SK-N-SH (cell line): ENCODE measurements at regions not wholly inside any gene's neighbourhood (a gene's known extent, or its start where the extent isn't known, plus 50 kb on each side); places are given as distances from the start of the nearest gene placed in this dataset.

ENCODE experiments used
- CTCF ChIA-PET: fragments of 300-600, 350-600 bp; formaldehyde crosslinking; extraction: SDS; loops from one replicate; lab custom pipeline; 2021; lab: Yijun Ruan, JAX
- POLR2A ChIA-PET: fragments of 350-600 bp; sonication (Branson Sonifier 250); formaldehyde crosslinking; extraction: SDS; loops from one replicate; lab custom pipeline; 2020; ENCODE audit warnings: antibody characterized with exemption, inconsistent platforms; lab: Yijun Ruan, JAX
- DNase-seq: peaks from one replicate; pipeline ENCODE4 v3.0.0; 2012
- H2AFZ ChIP-seq: fragments of 200-600 bp; sonication (generic); 2 replicates; pipeline ENCODE4 v1.8.1; 2016; ENCODE audit warnings: antibody characterized with exemption, mild to moderate bottlenecking, low read depth
- H3F3A ChIP-seq: fragments of 200-600 bp; sonication (generic); replicated peaks from 2 replicates; pipeline ENCODE3; 2016; ENCODE audit warnings: antibody characterized with exemption, mild to moderate bottlenecking; ENCODE audit not compliant: insufficient read depth
- H3K27ac ChIP-seq, 2 experiments: fragments of 200-500 bp in 1 of 2; fragments of 200-600 bp in 1 of 2; sonication (Bioruptor generic) in 1 of 2; sonication (generic), shearing (Covaris generic) in 1 of 2; 2 replicates each; pipeline versions ENCODE4 v1.5.1 to v1.6.1; 2014 to 2016; ENCODE audit warnings: low read depth in 2 of 2, inconsistent platforms in 1 of 2, low read length in 1 of 2, mild to moderate bottlenecking in 1 of 2, mixed read lengths in 1 of 2
- H3K27me3 ChIP-seq: fragments of 200-600 bp; sonication (generic), shearing (Covaris generic); 2 replicates; pipeline ENCODE4 v1.6.1; 2016; ENCODE audit warnings: mixed run types; ENCODE audit not compliant: insufficient read depth
- H3K36me3 ChIP-seq, 2 experiments: fragments of 200-500 bp in 1 of 2; fragments of 200-600 bp in 1 of 2; sonication (Bioruptor generic) in 1 of 2; sonication (generic) in 1 of 2; replicated peaks in 1 of 2; 2 replicates each; pipeline versions ENCODE3 to v1.5.1; 2014 to 2016; ENCODE audit warnings: low read length in 1 of 2, mild to moderate bottlenecking in 1 of 2; ENCODE audit not compliant: insufficient read depth in 2 of 2, control insufficient read depth in 1 of 2
- H3K4me1 ChIP-seq, 2 experiments: fragments of 200-500 bp in 1 of 2; fragments of 200-600 bp in 1 of 2; sonication (Bioruptor generic) in 1 of 2; sonication (generic), shearing (Covaris generic) in 1 of 2; 2 replicates each; pipeline versions ENCODE4 v1.5.1 to v1.6.1; 2014 to 2016; ENCODE audit warnings: low read depth in 1 of 2, low read length in 1 of 2, mixed run types in 1 of 2; ENCODE audit not compliant: insufficient read depth in 2 of 2, control insufficient read depth in 1 of 2
- H3K4me2 ChIP-seq: fragments of 200-600 bp; sonication (generic), shearing (Covaris generic); 2 replicates; pipeline ENCODE4 v1.6.1; 2017; ENCODE audit warnings: mixed run types
- H3K4me3 ChIP-seq, 2 experiments: fragments of 200-500 bp in 1 of 2; fragments of 200-600 bp in 1 of 2; sonication (Bioruptor generic) in 1 of 2; sonication (generic), shearing (Covaris generic) in 1 of 2; 2 replicates each; pipeline versions ENCODE4 v1.5.1 to v1.8.1; 2014 to 2016; ENCODE audit warnings: low read depth in 2 of 2, inconsistent platforms in 1 of 2, low read length in 1 of 2, mild to moderate bottlenecking in 1 of 2, mixed read lengths in 1 of 2, moderate library complexity in 1 of 2
- H3K79me2 ChIP-seq: fragments of 200-600 bp; sonication (generic); 2 replicates; pipeline ENCODE4 v1.8.1; 2017; ENCODE audit warnings: mild to moderate bottlenecking; ENCODE audit not compliant: insufficient read depth
- H3K9ac ChIP-seq: fragments of 200-600 bp; sonication (generic); 2 replicates; pipeline ENCODE4 v1.6.1; 2017; ENCODE audit warnings: mixed run types
- H3K9me2 ChIP-seq: fragments of 200-600 bp; sonication (generic); 2 replicates; pipeline ENCODE4 v1.6.1; 2017; ENCODE audit warnings: mixed run types
- H3K9me3 ChIP-seq: fragments of 200-600 bp; sonication (generic); 2 replicates; pipeline ENCODE4 v1.6.1; 2017; ENCODE audit warnings: mixed run types, mild to moderate bottlenecking, moderate library complexity
- H4K20me1 ChIP-seq: fragments of 200-600 bp; sonication (generic); 2 replicates; pipeline ENCODE4 v1.6.1; 2017; ENCODE audit warnings: mild to moderate bottlenecking, mixed run types; ENCODE audit not compliant: insufficient read depth
- EP300 ChIP-seq, 2 experiments: IDR thresholded peaks; 2 replicates each; pipeline versions ENCODE4 v1.4.0 to v1.6.1; 2012; ENCODE audit warnings: borderline replicate concordance in 1 of 2, low read depth in 1 of 2, low read length in 1 of 2
- FOXM1 ChIP-seq: IDR thresholded peaks from 2 replicates; pipeline ENCODE4 v1.4.0; 2012; ENCODE audit warnings: low read depth, mild to moderate bottlenecking
- GABPA ChIP-seq: IDR thresholded peaks from 2 replicates; pipeline ENCODE4 v1.4.0; 2012; ENCODE audit warnings: low read depth, mild to moderate bottlenecking
- JUND ChIP-seq: IDR thresholded peaks from 2 replicates; pipeline ENCODE4 v1.4.0; 2012
- MXI1 ChIP-seq: IDR thresholded peaks from 2 replicates; pipeline ENCODE4 v1.6.1; 2012; ENCODE audit warnings: mild to moderate bottlenecking, low read depth, low read length, improper control_type of control experiment
- NRF1 ChIP-seq: IDR thresholded peaks from 2 replicates; pipeline ENCODE4 v1.6.1; 2012; ENCODE audit warnings: low read depth, mild to moderate bottlenecking, low read length
- POLR2AphosphoS5 ChIP-seq: IDR thresholded peaks from 2 replicates; pipeline ENCODE4 v1.6.1; 2012; ENCODE audit warnings: low read depth, low read length
- RXRA ChIP-seq: IDR thresholded peaks from 2 replicates; pipeline ENCODE4 v1.4.0; 2012; ENCODE audit warnings: low read depth, mild to moderate bottlenecking, borderline replicate concordance
- TEAD4 ChIP-seq: IDR thresholded peaks from 2 replicates; pipeline ENCODE4 v1.4.0; 2012; ENCODE audit warnings: mild to moderate bottlenecking, borderline replicate concordance; ENCODE audit not compliant: insufficient read depth
- YY1 ChIP-seq: IDR thresholded peaks from 2 replicates; pipeline ENCODE4 v1.4.0; 2012; ENCODE audit warnings: low read depth, mild to moderate bottlenecking
- WGBS: methylation state at CpG from one replicate; pipeline ENCODE4 v1.1.6; 2017; ENCODE audit warnings: low lambda C conversion rate; 5-methylcytosine and 5-hydroxymethylcytosine counted together
- TF ChIP-seq, protein P1 (sequence below): fragments of 150-350 bp; IDR thresholded peaks from 2 replicates; pipeline ENCODE4 v1.6.1; 2016; ENCODE audit warnings: mild to moderate bottlenecking, low read depth, low read length
- TF ChIP-seq, protein P2 (sequence below): fragments of 150-350 bp; IDR thresholded peaks from 2 replicates; pipeline ENCODE4 v1.6.1; 2017; ENCODE audit warnings: antibody characterized with exemption, low read length, low read depth, borderline replicate concordance
- TF ChIP-seq, protein P3 (sequence below): fragments of 200-600 bp; sonication (generic); IDR thresholded peaks from 2 replicates; pipeline ENCODE4 v1.6.1; 2017; ENCODE audit warnings: antibody characterized with exemption, mild to moderate bottlenecking, moderate library complexity

DNA sequence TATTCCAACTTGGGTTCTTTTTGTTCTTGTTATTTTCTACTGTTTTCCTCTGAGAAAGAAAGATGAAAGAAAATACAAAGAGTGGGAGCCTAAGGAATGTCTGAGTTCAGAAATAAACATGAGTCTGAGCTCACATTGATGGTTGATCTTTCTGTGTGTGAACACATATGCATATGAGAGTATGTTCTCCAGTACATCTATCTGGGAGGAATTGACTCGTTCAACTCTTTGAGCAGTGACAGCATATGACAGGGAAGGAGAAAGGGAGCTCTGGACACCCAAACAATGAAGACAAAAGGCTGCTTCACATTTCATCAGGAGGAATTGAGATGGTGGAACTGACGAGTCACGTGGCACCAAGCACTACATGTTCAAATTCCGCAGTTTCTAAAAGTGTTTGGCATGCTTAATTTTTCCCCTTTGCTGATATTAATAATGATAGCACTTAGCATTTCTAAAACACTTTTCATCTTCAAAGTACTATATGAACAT is 229.8 kb upstream of the ACVR2A start (continued):
- TF ChIP-seq POLR2AphosphoS5 (no peak), GABPA (no peak)

DNA sequence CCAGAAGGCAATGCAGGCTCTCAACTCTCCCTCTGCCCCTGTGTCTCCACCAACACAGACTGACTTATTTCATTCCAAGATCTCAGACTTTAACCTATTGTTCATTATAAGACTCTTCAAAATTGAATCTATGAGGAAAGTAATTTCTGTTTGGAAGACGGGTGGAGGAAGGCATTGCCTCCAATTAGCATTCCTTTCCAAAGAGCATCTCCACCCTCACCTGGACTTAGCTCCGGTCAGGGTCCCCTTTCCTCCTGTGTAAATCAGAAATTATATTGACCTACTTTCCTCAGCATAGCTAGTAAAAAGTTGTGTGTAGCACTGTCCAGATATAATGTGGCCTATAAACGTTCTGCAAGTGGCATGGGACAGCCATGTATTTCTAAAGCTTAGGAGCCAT is 230.4 kb upstream of the ACVR2A start:
- Histone ChIP-seq H3K9me2 (no peaks in the 10 kb centered on the region), H3K79me2 (no peaks in the 10 kb centered on the region), H3F3A (no peaks in the 10 kb centered on the region), H4K20me1 (no peaks in the 10 kb centered on the region), H3K36me3 (no peaks in the 10 kb centered on the region), H3K27me3 (no peaks in the 10 kb centered on the region), H3K4me1 (no peaks in the 10 kb centered on the region), H3K9me3 (no peaks in the 10 kb centered on the region), H3K4me3 (no peak overlapping the region), H3K4me2 (no peak overlapping the region)
- WGBS = 0% methylated on average over 3 of the region's 3 CpGs
- ChIA-PET POLR2A (no interaction called here), CTCF (no interaction called here)
- no peak for TF ChIP-seq RXRA
- TF ChIP-seq POLR2AphosphoS5 = no peak
- TF ChIP-seq, protein P1, sequence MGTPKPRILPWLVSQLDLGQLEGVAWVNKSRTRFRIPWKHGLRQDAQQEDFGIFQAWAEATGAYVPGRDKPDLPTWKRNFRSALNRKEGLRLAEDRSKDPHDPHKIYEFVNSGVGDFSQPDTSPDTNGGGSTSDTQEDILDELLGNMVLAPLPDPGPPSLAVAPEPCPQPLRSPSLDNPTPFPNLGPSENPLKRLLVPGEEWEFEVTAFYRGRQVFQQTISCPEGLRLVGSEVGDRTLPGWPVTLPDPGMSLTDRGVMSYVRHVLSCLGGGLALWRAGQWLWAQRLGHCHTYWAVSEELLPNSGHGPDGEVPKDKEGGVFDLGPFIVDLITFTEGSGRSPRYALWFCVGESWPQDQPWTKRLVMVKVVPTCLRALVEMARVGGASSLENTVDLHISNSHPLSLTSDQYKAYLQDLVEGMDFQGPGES = no peak
- TF ChIP-seq MXI1 = no peak
- TF ChIP-seq, protein P2, sequence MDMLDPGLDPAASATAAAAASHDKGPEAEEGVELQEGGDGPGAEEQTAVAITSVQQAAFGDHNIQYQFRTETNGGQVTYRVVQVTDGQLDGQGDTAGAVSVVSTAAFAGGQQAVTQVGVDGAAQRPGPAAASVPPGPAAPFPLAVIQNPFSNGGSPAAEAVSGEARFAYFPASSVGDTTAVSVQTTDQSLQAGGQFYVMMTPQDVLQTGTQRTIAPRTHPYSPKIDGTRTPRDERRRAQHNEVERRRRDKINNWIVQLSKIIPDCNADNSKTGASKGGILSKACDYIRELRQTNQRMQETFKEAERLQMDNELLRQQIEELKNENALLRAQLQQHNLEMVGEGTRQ = no peak
- TF ChIP-seq EP300 (IDR thresholded peaks at IDR 0.05; ENCODE audit: borderline replicate concordance in 1 of 2, low read depth in 1 of 2, low read length in 1 of 2) = no peak
- TF ChIP-seq TEAD4 = no peak
- TF ChIP-seq, protein P3, sequence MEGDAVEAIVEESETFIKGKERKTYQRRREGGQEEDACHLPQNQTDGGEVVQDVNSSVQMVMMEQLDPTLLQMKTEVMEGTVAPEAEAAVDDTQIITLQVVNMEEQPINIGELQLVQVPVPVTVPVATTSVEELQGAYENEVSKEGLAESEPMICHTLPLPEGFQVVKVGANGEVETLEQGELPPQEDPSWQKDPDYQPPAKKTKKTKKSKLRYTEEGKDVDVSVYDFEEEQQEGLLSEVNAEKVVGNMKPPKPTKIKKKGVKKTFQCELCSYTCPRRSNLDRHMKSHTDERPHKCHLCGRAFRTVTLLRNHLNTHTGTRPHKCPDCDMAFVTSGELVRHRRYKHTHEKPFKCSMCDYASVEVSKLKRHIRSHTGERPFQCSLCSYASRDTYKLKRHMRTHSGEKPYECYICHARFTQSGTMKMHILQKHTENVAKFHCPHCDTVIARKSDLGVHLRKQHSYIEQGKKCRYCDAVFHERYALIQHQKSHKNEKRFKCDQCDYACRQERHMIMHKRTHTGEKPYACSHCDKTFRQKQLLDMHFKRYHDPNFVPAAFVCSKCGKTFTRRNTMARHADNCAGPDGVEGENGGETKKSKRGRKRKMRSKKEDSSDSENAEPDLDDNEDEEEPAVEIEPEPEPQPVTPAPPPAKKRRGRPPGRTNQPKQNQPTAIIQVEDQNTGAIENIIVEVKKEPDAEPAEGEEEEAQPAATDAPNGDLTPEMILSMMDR = no peak
- TF ChIP-seq, all 33 proteins: peak for 0
- no peak for DNase-seq
- Histone ChIP-seq H3K27ac (no peak overlapping the region), H2AFZ (no peak overlapping the region), H3K9ac (no peak overlapping the region)

DNA sequence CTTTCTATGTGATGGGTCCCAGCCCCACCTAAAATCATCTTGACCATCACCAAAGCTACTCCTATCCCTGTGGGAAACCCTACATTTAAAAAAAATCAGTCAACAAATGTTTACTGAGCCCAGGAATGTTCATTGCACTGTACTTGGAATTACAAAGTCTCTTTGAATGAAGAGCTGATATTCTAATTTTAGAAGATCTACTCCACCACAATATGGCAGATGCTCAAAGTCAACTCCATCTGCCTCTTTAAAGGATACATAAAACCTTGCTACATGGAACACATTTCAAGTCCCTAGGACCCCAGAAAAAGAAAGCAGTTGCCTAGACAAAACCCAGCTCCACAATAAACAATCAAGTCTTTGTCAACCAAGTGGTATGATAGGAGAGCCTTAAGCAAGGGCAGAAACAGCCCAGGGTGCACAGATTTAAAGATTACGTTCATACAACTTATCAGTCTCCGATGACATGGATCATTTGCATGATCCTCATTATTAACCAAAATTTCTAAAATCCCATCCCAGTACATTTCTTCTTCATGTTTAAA is 234.3 kb upstream of the ACVR2A start:
- Histone ChIP-seq H3K9ac (no peak overlapping the region), H3K27ac (no peak overlapping the region), H3K9me3 (no peaks in the 10 kb centered on the region), H3F3A (no peaks in the 10 kb centered on the region), H2AFZ (no peak overlapping the region), H3K9me2 (no peaks in the 10 kb centered on the region), H3K79me2 (no peaks in the 10 kb centered on the region), H3K4me3 (no peak overlapping the region), H3K4me2 (no peak overlapping the region), H3K4me1 (no peaks in the 10 kb centered on the region), H4K20me1 (no peaks in the 10 kb centered on the region), H3K27me3 (no peaks in the 10 kb centered on the region; the same call in 1 of the 2 replicates), H3K36me3 (no peaks in the 10 kb centered on the region)
- 38% methylated on average over 2 of the region's 2 CpGs for WGBS
- TF ChIP-seq YY1 (no peak), MXI1 (no peak), FOXM1 (no peak), JUND (no peak), NRF1 (no peak)
- TF ChIP-seq, protein P1 = no peak
- ChIA-PET CTCF (no interaction called here), POLR2A (no interaction called here)
- DNase-seq = no peak
